HFFc6 (cell line): ENCODE measurements at regions not wholly inside any gene's neighbourhood (a gene's known extent, or its start where the extent isn't known, plus 50 kb on each side); places are given as distances from the start of the nearest gene placed in this dataset.

Experiments
- DNase-seq: peaks from one replicate; pipeline ENCODE4 v3.0.0-alpha.2; 2018
- H3K27ac Mint-ChIP-seq: 2 replicates; pipeline ENCODE4 v1.8.0; 2020; ENCODE audit warnings: mild to moderate bottlenecking, mixed read lengths
- H3K27me3 Mint-ChIP-seq: 2 replicates; pipeline ENCODE4 v1.8.0; 2021; ENCODE audit warnings: mild to moderate bottlenecking, moderate library complexity, mixed read lengths; ENCODE audit not compliant: insufficient read depth
- H3K36me3 Mint-ChIP-seq: 2 replicates; pipeline ENCODE4 v1.8.0; 2021; ENCODE audit warnings: low read depth, mixed read lengths
- H3K4me1 Mint-ChIP-seq: 2 replicates; pipeline ENCODE4 v1.8.0; 2020; ENCODE audit warnings: low read depth, mixed read lengths
- H3K4me3 Mint-ChIP-seq: 2 replicates; pipeline ENCODE4 v1.8.0; 2020; ENCODE audit warnings: mild to moderate bottlenecking, moderate library complexity, mixed read lengths
- H3K9me3 Mint-ChIP-seq: 2 replicates; pipeline ENCODE4 v1.8.0; 2020; ENCODE audit warnings: mild to moderate bottlenecking, mixed read lengths
- TF ChIP-seq, protein P1 (sequence below): fragments of 200-600 bp; sonication (generic); IDR thresholded peaks from 2 replicates; pipeline ENCODE4 v1.5.0; 2021; ENCODE audit warnings: antibody characterized with exemption, mild to moderate bottlenecking

DNA sequence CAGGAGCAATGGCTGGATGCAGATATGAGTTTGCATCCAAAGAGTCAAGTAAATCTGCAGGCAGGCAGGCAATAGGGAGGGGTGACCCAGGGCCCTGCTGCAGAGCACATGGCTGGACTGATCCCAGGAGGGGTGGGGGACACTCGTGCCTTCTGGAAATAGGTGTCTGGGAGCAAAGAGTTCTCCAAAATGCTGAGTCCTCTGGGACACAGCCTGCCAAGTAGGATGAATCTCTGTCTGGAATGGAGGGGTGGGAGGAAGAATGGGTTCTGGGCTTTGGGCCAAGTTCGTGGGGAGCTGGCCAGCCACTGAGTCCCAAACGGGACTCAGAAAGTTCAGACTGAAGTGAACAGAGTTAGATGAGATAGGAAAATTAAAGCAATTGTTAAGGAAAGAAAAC, 214.5 kb downstream of the MTHFS start:
- peaks cover 55% of the 10 kb centered on the region for H3K4me1 Mint-ChIP-seq
- H3K4me3 Mint-ChIP-seq: peak overlapping the region; percentile 76

DNA sequence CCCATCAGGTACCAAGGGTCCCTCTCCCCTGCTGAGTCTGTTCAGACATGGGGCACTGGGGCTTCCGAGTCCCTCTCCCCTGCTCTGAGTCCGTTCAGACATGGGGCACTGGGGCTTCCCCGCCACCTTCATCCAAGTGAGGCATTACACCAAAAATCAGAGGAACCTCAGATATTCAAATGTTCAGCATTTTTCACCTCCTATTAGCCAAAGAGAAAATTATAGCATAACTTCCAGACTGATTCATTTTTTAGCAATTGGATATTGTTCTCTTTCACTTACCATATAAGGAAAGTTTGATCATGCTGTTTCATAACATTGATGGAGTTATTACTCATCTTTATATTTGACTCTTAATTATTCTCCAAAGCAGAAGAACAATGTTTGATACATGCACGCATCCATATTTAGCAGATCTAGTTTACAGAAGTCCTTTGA, 213.9 kb downstream of the MTHFS start:
- Mint-ChIP-seq H3K9me3 (no peaks in the 10 kb centered on the region), H3K27me3 (no peaks in the 10 kb centered on the region), H3K27ac (peak overlapping the region; percentile 89), H3K4me3 (peak overlapping the region; percentile 76; the same call in 1 of the 2 replicates), H3K36me3 (no peaks in the 10 kb centered on the region), H3K4me1 (peaks cover 55% of the 10 kb centered on the region)
- TF ChIP-seq, protein P1, sequence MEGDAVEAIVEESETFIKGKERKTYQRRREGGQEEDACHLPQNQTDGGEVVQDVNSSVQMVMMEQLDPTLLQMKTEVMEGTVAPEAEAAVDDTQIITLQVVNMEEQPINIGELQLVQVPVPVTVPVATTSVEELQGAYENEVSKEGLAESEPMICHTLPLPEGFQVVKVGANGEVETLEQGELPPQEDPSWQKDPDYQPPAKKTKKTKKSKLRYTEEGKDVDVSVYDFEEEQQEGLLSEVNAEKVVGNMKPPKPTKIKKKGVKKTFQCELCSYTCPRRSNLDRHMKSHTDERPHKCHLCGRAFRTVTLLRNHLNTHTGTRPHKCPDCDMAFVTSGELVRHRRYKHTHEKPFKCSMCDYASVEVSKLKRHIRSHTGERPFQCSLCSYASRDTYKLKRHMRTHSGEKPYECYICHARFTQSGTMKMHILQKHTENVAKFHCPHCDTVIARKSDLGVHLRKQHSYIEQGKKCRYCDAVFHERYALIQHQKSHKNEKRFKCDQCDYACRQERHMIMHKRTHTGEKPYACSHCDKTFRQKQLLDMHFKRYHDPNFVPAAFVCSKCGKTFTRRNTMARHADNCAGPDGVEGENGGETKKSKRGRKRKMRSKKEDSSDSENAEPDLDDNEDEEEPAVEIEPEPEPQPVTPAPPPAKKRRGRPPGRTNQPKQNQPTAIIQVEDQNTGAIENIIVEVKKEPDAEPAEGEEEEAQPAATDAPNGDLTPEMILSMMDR: 0 out of 2 replicates have a peak, but pooled peaks have one; percentile 16
- DNase-seq: peak; percentile 29

More for the DNA sequence above, 214.5 kb downstream of the MTHFS start:
- TF ChIP-seq, protein P1: no peak
- Mint-ChIP-seq H3K36me3 (no peaks in the 10 kb centered on the region), H3K27me3 (no peaks in the 10 kb centered on the region), H3K27ac (peak overlapping the region; percentile 89), H3K9me3 (no peaks in the 10 kb centered on the region)
- DNase-seq: peak; percentile 74

DNA sequence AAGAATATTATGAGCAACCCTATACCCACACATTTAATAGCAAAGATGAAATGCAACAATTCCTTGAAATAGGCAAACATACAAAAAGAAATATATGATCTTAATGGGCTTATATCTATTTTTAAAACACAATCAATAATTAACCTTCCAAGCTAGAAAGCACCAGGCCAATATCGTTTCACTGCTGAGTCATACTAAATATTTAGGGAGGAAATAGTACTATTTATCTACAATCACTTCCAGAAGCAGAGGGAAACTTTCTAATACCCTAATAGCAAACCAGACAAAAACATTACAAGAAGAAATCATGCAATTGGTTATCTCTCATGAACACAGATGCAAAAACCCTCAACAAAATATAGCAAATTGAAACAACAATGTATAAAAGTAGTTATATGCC, 207.8 kb downstream of the MTHFS start:
- Mint-ChIP-seq H3K27ac (no peak overlapping the region), H3K9me3 (no peaks in the 10 kb centered on the region), H3K36me3 (0 out of 2 replicates have a peak, but pooled peaks cover 6% of the 10 kb centered on the region), H3K27me3 (no peaks in the 10 kb centered on the region), H3K4me1 (peaks cover 21% of the 10 kb centered on the region), H3K4me3 (no peak overlapping the region)
- TF ChIP-seq, protein P1: no peak
- DNase-seq: no peak

DNA sequence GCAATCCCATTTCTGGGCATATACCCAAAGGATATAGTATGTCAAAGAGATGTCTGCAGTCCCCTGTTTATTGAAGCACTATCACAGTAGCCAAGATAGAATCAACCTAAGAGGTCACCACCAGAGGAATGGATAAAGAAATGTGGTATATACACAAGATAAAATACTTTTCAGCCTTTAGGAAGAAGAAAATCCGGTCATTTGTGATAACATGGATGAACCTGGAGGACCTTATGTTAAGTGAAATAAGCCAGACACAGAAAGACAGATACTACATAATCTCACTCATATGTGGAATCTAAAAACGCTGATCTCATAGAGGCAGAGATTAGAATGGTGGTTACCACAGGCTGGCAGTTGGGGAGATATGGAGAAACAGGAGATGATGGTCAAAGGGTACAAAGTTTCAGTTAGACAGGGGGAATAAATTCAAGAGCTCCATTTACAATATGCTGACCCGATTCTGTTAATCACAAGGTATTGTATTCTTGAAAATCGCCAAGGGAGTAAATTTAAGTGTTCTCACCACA, 195.8 kb downstream of the MTHFS start:
- Mint-ChIP-seq H3K27me3 (no peaks in the 10 kb centered on the region), H3K36me3 (no peaks in the 10 kb centered on the region), H3K27ac (no peak overlapping the region), H3K9me3 (no peaks in the 10 kb centered on the region), H3K4me3 (no peak overlapping the region), H3K4me1 (peaks cover 9% of the 10 kb centered on the region; the same call in 1 of the 2 replicates)
- TF ChIP-seq, protein P1: no peak
- no peak for DNase-seq

DNA sequence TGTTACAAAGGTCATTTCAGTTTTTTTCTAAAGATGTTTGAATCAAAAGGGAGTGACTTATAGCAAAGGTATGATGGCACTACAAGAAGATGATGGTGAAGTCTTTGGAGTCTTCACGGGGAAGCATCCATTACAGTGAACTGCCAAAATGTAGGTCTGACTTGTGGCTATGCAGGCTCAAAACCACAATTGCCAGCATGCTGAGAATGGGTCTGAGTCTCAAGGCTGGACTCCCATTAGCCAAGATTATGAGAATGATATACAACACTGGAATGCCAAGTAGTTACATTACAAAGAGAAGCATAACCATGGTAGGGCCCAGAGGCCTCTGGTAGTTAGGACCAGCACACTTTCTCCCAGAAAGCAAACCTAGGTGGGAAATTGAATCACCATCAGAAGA, 194.2 kb downstream of the MTHFS start:
- TF ChIP-seq, protein P1: no peak
- Mint-ChIP-seq H3K27ac (no peak overlapping the region; the same call in 1 of the 2 replicates), H3K27me3 (no peaks in the 10 kb centered on the region), H3K36me3 (no peaks in the 10 kb centered on the region), H3K4me1 (peaks cover 9% of the 10 kb centered on the region; the same call in 1 of the 2 replicates), H3K4me3 (no peak overlapping the region), H3K9me3 (no peaks in the 10 kb centered on the region)
- peak; percentile 66 for DNase-seq
